Stromal cell of bone marrow (primary cell): ENCODE measurements at regions not wholly inside any gene's neighbourhood (a gene's known extent, or its start where the extent isn't known, plus 50 kb on each side); places are given as distances from the start of the nearest gene placed in this dataset.
"Not testable (repeated sequence)": the region's sequence is repeated elsewhere in the genome, so short reads cannot be mapped to it uniquely, and the experiment has no call there.

Source experiments
- DNase-seq: peaks from one replicate; pipeline ENCODE4 v3.0.0-alpha.2; 2012; ENCODE audit warnings: low read depth

DNA sequence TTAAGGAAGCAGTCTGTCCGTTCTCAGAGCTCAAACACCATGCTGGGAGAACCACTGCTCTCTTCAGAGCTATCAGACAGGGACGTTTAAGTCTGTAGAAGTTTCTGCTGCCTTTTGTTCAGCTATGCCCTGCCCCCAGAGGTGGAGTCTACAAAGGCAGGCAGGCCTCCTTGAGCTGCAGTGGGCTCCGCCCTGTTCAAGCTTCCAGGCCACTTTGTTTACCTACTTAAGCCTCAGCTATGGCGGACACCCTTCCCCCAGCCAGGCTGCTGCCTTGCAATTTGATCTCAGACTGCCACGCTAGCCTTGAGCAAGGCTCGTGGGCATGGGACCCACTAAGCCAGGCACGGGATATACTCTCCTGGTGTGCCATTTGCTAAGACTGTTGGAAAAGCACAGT lies 180.7 kb upstream of the TMEM196 start:
- DNase-seq = not testable (repeated sequence)

DNA sequence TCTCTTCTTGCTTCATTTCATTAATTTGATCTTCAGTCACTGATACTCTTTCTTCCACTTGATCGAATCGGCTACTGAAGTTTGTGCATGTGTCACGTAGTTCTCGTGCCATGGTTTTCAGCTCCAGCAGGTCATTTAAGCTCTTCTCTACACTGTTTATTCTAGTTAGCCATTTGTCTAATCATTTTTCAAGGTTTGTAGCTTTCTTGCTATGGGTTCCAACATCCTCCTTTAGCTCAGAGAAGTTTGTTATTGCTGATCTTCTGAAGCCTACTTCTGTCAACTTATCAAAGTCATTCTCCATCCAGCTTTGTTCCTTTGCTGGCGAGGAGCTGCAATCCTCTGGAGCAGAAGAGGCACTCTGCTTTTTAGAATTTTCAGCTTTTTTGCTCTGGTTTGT lies 180.0 kb upstream of the TMEM196 start:
- DNase-seq = not testable (repeated sequence)

DNA sequence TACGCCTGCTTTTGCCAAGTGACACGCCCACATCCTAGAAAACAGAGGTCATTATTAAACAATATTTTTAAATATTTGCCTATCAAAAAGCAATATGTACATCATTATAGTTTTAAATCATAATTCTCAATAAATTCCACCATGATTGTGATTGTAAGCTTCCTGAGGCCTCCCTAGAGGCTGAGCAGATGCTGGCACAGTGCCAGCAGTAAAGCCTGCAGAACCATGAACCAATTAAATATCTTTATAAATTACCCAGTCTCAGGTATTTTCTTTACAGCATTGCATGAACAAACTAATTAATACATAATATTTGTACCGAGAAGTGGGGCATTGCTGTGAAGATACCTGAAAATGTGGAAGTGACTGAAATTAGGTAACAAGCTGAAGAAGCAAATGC lies 174.7 kb upstream of the TMEM196 start:
- DNase-seq = no peak

DNA sequence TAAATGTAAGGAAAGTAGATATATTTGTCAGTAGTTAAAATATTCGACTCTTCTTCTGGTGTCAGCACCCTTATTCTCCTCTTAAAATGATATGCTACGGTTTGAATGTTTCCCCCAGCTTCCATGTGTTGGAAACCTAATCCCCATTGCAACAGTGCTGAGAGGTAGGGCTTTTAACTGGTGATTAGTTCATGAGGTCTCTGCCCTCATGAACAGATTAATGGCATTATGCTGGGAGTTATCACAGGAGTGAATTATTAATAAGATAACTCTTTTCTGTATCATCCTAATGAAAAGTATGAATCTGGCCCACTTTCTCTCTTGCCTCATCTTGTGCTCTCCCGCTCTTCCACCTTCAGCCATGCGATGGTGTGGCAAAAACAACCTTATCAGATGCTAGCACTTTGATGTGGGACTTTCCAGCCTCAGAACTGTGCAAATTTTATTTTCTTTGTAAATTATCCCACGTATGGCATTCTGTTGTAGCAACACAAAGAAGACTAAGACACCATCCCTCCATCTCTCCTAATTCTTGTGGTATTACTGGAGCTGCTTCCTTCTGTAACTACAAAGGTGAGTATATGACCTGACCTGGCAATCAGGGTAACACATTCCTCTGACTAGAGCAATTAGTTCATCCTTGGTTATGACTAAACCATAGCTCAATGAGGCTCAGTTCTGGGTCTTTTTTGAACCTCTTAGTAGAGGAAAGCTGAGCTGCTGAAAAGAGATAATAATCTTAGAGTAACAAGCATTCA lies 171.1 kb upstream of the TMEM196 start:
- DNase-seq = no peak

DNA sequence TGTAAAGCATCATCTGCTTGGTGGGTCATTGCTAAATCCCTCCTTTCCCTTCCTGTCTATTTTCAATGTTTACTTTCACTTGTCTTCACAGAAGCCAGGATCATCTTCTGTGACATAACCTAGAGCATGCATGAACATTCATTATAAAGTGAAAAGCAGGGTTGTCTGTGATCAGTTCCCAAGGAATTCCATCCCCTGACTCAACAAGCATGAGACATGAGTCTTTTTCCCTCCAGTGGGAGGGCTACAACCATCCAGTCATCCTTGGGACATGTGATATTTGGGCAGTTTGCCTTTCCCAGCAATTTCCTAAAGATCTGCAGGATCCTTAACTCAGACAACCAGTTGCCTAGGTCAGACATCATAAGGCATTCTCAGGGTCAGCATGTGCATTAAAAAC lies 166.3 kb upstream of the TMEM196 start:
- peak; percentile 91 for DNase-seq

DNA sequence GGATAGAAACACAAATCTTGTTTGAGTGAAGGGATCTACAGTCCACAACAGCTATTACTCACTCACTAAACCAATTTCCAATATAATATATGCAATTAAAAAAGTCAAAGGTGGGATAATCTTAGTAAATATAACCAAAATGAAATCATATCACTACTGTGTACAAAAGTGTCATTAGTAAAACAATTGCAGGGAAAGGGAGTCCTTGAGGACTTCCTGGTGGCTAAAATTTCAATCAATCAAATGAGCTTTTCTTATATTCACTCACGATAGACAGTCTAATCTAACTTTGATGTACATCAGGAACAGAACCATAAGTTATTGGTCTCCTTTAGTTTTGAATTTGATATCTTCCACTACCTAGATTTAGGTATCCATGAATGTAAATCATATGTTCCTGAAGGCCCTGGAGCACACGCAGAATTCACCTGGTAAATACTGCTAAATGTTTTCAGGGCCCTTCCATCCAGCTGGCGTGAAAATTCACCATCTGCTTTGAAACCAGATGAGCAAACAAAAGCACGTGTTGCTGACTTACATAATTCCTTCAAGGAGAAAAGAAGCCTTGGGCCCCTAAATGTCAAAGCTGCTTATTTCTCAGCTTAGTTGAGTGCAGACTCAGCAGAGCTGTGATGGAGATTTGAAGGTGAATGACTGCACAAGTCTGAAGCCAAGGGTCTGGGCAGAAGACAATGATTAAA lies 159.3 kb upstream of the TMEM196 start:
- DNase-seq = no peak

DNA sequence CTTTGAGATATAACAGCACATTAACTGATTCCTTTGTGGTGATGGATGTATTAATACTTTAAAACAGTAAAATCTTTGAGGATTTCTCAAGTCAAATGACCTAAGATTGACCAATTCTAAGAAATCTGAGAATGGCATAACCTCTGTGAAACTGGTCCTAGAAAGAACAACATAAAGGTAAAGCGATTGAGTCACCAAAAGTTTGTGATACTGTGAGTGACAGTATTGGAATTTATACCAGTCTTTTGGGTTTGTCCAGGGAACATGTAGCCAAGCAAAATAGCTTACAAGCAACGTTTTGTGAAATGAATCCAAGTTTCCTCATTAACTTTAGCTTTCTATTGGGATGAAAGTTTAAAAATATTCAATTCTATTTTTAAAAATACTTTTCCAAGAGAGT lies 157.4 kb upstream of the TMEM196 start:
- peak; percentile 13 for DNase-seq

DNA sequence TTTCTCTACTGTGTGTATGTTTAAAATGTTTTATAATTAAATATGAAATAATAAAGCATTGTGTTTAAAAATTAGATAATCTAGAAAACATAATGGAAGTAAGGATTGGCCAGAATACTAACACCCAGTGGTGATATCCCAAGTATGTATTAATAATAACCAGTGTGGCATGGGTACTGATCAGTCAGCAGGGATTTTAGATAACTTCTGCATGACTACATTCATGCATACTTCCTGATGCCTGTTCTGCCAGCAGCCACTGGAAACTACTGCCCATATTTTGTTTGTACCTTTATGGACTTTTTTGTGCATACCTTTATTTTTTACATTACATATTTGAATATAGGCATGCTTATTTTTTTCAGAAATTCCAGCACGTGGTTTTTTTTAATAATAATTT lies 156.6 kb upstream of the TMEM196 start:
- DNase-seq = no peak

DNA sequence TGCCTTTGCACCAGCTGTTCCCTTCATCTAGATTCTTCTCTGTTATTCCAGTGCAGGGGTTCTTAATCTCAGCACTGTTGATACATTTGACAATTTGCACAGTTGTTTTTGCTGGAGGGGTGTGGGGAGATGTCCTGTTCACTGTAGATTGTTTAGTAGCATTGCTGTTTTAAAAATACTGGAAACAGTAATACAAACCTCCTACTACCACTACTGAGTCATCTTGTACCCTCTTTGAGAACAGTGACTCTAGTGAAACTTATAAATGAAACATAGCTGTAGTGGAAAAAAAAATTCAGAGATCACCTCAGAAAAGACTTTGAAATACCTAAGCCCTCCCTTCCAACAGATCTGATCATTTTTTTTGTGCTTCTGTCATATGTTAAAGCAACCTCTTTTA lies 154.8 kb upstream of the TMEM196 start:
- DNase-seq = no peak

DNA sequence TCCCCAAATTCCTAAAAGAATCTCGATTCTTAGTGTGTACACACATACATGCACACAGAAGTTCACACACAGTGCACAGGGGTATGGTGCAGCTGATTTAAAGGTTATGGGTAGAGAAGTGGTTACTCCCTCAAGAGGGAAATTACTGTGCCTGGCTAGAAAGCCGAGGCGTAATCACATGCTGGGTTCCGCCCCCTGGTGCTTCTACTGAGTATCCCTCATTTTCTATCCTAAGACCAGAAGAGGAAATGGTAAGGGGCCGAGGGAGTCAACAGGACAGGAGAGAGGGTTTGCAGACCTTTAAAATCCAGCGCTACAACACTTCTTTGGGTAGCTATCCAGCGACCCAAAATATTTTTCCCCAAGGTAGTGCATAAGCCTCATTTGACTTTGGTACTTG lies 147.3 kb upstream of the TMEM196 start:
- no peak for DNase-seq

DNA sequence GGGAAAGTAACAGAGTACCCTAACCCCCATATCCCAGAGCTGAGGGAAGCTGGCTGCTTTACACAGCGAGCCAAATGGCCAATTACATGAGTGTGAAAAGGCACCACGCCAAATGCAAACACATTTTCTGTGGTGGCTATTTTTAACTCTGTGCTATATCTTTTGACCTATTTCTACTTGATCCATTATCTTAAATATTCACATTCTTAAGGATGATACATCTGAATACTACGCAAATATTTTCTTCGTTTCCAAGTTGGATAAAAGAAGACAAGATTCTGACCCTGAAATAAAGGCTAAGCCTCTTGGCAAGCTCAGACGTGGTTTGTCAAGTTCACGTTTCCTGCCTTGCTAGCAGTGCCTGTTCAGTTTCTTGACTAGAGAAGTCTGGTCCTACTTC lies 146.7 kb upstream of the TMEM196 start:
- no peak for DNase-seq

DNA sequence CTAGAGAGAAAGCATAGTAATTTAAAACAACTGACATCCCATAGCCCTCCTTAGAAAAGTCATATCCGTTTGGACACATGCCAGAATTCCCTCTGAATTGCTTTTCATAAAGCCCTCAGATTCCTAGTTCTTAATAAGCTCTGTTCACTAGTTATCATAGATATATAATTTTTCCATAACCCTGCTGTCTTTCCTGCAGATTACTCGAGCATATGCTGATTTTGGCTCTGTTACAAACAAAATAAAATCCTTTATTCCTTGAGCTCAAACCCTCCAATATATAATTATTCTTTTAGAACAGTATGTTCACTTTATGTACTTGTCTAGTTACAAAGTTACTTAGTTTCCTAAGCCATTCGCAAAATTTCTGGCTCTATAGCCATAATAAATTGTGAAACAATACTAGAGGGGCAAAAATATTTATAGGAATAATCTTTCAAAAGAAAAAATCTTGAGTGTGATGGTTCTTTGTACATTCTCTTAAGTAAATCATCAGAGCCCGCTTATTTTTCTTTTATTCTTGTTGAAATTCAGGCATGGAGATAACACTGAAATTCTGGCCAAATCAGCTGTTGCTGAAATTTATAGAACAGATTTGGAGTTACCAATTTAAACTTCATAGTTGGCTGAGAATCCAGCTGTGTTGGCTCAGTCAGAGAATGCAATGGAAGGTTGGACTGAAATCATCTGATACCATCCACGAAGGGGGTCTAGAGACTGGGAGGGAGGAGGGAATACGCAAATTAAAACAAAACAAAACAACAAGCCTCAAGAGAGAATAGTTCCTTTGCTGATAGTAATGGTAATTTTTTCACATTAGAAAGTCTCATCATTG lies 146.1 kb upstream of the TMEM196 start:
- no peak for DNase-seq

DNA sequence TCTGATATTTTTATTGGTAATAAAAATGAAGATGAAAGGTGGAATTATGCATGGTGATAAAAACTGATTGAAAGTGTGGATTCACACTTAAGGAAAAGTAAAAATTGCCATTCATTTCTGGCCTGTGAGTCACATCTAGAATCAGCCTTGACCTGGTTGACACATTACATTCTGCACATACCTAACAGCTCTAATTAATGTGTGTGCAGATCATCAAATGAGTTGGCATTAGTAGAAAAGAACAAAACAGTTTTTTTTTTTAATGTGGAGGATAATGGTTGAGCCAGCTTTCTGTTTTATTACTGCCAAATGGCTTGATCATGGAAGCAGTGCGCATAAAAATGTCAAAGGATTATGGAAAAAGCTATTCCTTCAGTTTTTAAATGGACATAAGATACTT lies 142.6 kb upstream of the TMEM196 start:
- DNase-seq = no peak

DNA sequence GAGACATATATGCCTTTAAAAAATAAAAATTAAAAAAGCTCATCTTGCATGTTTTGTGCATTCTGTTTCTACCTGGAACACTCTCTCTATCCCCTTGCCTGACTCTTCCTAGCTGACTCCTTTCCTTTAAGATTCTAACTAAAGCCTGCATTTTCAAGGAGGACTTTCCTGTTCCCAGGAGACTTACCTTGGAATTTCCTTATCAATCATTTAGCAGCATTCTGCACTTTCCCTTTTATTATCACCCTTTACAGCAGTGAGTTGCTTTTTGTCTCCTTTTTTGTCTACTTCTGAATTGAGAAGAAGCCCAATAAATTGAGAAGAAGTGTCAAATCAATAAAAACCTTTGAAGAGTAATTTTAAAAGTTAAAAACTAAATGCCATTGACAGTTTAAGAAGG lies 142.2 kb upstream of the TMEM196 start:
- no peak for DNase-seq

DNA sequence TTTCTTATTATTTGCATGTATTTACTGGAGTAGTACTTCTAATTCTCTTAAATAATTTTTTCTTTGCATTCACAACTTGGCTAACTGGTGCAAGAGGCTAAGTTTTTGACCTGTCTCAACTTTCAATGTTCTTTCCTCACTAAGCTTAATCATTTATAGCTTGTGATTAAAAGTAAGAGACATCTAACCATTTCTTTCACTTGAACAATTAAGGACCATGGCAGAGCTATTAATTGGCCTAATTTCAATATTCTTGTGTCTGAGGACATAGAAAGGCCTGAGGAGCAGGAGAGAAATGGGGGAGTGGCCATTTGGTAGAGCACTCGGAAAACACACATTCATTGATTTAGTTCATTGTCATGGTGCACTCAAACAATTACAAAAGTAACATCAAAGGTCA lies 141.4 kb upstream of the TMEM196 start:
- no peak for DNase-seq

DNA sequence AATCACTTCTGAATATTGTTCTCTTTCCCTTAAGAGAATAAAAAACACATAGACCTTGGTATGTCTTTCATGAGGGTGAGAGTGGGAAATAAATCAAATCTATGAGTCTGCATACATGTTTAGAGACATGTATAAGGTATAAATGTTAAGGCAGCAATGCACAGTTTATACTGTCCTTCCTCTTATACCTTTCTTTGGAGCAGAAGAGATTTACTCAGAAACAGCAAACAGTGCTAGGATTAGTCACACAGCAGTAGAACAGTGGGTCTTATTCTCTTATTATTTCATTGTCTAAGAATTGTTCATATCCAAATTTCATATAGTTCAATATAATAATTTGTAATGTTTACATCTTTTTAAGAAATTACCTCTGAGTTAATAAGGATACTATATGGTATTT lies 126.7 kb upstream of the TMEM196 start:
- DNase-seq = no peak

DNA sequence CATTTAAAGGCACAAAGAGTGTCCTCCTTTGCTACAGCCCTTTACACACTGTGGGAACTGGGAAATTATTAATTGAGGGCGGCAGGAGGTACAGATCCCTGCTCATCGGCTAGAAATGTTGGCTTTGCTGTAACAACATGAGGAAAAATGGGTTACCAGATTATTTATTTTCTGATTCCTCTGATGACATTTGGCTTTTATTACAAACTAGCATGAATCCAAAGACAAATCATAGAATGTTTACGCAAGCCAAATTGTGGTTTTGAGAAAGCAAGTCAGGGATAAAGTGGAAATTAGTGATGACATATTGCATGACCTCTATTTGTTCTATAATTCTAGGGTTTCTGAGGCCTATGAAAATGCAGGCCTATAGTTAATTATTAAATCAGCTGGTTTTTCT lies 126.1 kb upstream of the TMEM196 start:
- DNase-seq = peak; percentile 70

DNA sequence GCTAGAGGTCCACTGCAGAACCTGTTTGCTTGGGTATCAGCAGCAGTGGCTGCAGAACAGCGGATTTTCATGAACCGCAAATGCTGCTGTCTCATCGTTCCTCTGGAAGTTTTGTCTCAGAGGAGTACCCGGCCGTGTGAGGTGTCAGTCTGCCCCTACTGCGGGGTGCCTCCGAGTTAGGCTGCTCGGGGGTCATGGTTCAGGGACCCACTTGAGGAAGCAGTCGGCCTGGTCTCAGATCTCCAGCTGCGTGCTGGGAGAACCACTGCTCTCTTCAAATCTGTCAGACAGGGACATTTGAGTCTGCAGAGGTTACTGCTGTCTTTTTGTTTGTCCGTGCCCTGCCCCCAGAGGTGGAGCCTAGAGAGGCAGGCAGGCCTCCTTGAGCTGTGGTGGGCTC lies 109.5 kb upstream of the TMEM196 start:
- not testable (repeated sequence) for DNase-seq

DNA sequence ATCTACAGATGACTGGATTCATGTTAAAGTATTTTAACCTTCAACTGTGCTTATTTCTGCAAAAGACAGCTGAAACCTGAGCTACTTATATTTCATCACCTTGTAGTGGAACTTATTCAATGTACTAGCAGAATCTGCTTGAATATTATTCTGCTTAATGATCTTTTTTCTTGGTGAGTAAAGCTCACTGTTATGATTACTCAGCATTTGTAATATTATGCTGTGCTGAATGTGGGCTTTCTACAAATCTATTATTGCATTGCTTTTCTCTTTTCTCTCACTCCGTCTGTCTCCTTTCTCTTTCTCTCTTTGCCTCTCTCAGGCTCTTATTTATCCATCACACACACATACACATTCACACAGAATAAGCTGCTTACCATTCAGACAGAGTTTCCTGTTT lies 98.7 kb upstream of the TMEM196 start:
- no peak for DNase-seq

DNA sequence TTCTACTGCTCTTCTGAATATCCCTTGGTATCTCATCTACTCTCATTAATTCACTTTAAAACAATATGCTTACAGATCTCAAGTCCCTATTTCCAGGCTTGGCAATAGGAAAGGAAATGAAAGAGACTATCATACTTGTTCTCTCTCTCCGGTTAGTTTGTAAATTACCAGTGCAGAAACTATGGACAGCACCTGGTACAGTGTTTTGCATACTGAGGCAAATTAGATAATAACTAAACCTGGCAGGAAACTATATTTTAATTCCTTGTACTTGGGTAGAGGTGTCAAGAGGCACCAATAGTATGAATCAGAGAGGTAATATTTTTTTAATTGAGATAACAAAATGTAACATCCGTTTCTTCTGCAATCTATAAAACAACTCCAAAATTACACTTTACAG lies 97.7 kb upstream of the TMEM196 start:
- DNase-seq = no peak

DNA sequence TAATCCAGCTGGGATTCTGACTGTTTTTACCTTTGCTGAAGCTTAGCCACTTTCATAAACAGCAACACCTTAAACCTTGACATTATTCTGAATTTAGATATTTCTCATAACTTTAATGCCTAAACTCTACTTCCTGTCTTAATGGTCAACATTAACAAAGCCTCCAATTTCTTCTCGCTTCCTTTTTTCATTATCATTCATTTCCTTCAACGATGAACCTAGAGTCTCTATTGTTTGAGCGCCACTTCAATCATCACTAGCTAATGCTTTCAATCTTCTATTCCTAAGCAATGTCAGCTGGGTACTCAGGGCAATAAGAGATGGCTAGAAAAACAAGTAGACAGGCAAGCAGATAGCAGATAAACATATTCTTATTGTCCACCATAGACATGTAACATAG lies 96.6 kb upstream of the TMEM196 start:
- no peak for DNase-seq

DNA sequence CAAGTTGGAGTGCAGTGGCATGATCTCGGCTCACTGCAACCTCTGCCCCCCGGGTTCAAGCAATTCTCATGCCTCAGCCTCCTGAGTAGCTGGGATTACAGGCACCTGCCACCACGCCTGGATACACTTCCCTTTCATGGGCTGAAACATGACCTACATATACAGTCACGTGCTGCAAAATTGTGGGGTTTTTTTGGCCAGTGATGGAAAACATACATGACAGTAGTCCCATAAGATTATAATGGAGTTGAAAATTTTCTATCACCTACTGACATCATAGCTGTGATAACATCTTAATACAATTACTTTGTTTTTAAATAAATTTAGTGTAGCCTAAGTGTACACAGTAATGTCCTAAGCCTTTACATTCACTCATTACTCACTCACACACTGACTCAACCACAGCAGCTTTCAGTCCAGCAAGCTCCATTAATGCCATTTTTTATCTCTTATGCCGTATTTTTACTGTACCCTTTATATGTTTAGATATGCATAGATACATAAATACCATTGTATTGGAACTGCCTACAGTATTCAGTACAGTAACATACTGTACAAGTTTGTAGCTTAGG lies 79.9 kb upstream of the TMEM196 start:
- DNase-seq = no peak

DNA sequence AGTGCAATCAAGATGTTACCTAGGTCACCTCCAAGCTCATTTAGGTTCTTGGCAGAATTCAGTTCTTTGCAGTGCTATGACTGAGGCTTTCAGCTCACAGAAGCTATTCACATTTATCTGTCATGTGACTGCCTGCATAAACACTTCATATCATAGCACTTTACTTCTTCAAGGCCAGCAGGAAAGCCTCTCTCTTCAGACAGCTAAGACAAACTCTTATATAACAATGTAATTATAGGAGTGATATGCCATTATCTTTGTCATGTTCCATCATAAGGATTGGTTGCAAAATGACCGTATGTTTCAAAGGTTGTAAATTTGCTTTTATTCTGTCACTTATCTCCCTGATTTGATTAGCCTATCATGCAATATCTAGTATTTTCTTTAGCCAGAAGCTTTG lies 78.8 kb upstream of the TMEM196 start:
- no peak for DNase-seq
